C4-2B (cell line): ENCODE measurements at regions not wholly inside any gene's neighbourhood (a gene's known extent, or its start where the extent isn't known, plus 50 kb on each side); places are given as distances from the start of the nearest gene placed in this dataset.

Source experiments
- CTCF ChIP-seq: fragments of 450-650 bp; conservative IDR thresholded peaks from 2 replicates; pipeline ENCODE4 v1.5.1; 2017; ENCODE audit warnings: mild to moderate bottlenecking
- ZFX ChIP-seq: fragments of 450-650 bp; IDR thresholded peaks from 2 replicates; pipeline ENCODE4 v1.6.1; 2017

- TF ChIP-seq CTCF, result no peak
- TF ChIP-seq ZFX, result no peak
Observed at GRCh38 chr5:4882186-4882585, 257.9 kb upstream of the ADAMTS16 start.
